A549 (cell line): ENCODE measurements at regions not wholly inside any gene's neighbourhood (a gene's known extent, or its start where the extent isn't known, plus 50 kb on each side); places are given as distances from the start of the nearest gene placed in this dataset.
"Not testable (repeated sequence)": the region's sequence is repeated elsewhere in the genome, so short reads cannot be mapped to it uniquely, and the experiment has no call there.

Source experiments
- CTCF ChIP-seq: fragments of >200 bp; sonication (Bioruptor Twin); formaldehyde crosslinking; IDR thresholded peaks from 3 replicates; pipeline ENCODE4 v1.5.1; 2016
- FOSL2 ChIP-seq, 2 experiments: fragments of 450-650 bp in 1 of 2; fragments of >200 bp in 1 of 2; sonication (Bioruptor Twin) in 1 of 2; formaldehyde crosslinking; IDR thresholded peaks; 2 replicates each; pipeline versions ENCODE4 v1.5.0 to v1.6.1; 2016 to 2020; ENCODE audit warnings: mild to moderate bottlenecking in 1 of 2, moderate library complexity in 1 of 2
- HOXA7 ChIP-seq: fragments of 250-450 bp; sonication (Bioruptor Pico); IDR thresholded peaks from 2 replicates; pipeline ENCODE4 v1.5.0; 2020; ENCODE audit warnings: mild to moderate bottlenecking, moderate library complexity
- POLR2A ChIP-seq: IDR thresholded peaks from 2 replicates; pipeline ENCODE4 v1.6.1; 2012; ENCODE audit warnings: mild to moderate bottlenecking, low read length
- RAD21 ChIP-seq, 2 experiments: fragments of >200 bp in 1 of 2; sonication (Bioruptor Twin) in 1 of 2; formaldehyde crosslinking in 1 of 2; IDR thresholded peaks in 1 of 2; conservative IDR thresholded peaks in 1 of 2; 2 replicates in 1 of 2; 3 replicates in 1 of 2; pipeline ENCODE4 v1.6.1; 2012 to 2018; ENCODE audit warnings: inconsistent platforms in 1 of 2
- RNF2 ChIP-seq: fragments of 200-600 bp; sonication (generic); IDR thresholded peaks from 2 replicates; pipeline ENCODE4 v1.6.1; 2016; ENCODE audit warnings: low read depth, mild to moderate bottlenecking, antibody characterized with exemption, moderate library complexity, borderline replicate concordance
- TP53 ChIP-seq: fragments of 250-450 bp; sonication (Bioruptor Pico); IDR thresholded peaks from 2 replicates; pipeline ENCODE4 v1.5.0; 2021; ENCODE audit warnings: mild to moderate bottlenecking, moderate library complexity
- USF2 ChIP-seq: fragments of 450-650 bp; IDR thresholded peaks from 2 replicates; pipeline ENCODE4 v1.6.1; 2014; ENCODE audit warnings: antibody characterized with exemption
- ZNF302 ChIP-seq: fragments of 250-450 bp; sonication (Bioruptor Pico); IDR thresholded peaks from 2 replicates; pipeline ENCODE4 v1.9.0; 2021; ENCODE audit warnings: inconsistent platforms, mild to moderate bottlenecking, moderate library complexity

- TF ChIP-seq POLR2A; RNF2; FOSL2 (IDR thresholded peaks at IDR 0.05); FOSL2 (CRISPR knock-in tag; IDR thresholded peaks at IDR 0.05); ZNF302 (CRISPR knock-in tag); CTCF; RAD21 (conservative IDR thresholded peaks at IDR 0.05 in 1 of 2, IDR thresholded peaks at IDR 0.05 in 1 of 2); HOXA7 (CRISPR knock-in tag); USF2; TP53 (CRISPR knock-in tag): not testable (repeated sequence)
Observed at GRCh38 chr10:32183652-32184051, 127.4 kb upstream of the KIF5B start.
